Frontal cortex (tissue), 3 donors: ENCODE measurements at regions not wholly inside any gene's neighbourhood (a gene's known extent, or its start where the extent isn't known, plus 50 kb on each side); places are given as distances from the start of the nearest gene placed in this dataset.
A peak's percentile ranks its signal among the peaks of the same experiment; 100 is the strongest.

Source experiments
- DNase-seq, 2 donors: peaks; one replicate each; pipeline ENCODE4 v3.0.0; 2012; ENCODE audit warnings: low spot score in 2 of 2
- FAIRE-seq: peaks from 2 replicates; lab custom pipeline; 2012; peaks lifted over from hg19 to GRCh38; lab: Jason Lieb, UNC
- donor health status: control.
- donor health status: control.
- donor health status: control.

DNA sequence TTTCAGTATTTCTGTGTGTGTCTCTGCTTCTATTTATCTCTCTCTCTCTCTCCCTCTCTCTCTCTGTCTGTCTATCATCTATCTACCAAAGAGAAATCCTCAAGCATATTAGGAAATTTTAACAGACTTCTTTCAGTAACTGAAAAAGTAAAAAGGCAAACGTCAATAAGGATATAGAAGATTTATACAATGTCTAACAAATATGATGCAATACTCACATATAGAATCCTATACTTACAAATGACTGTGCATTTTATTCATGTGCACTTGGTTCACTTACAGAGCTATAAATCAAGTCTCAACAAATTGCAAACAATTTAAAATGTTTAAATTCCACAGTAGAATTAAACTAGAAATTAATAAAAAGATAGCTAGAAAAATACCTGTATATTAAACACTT is 289.0 kb downstream of the PSAT1 start:
- DNase-seq: no peak
- FAIRE-seq: no peak

DNA sequence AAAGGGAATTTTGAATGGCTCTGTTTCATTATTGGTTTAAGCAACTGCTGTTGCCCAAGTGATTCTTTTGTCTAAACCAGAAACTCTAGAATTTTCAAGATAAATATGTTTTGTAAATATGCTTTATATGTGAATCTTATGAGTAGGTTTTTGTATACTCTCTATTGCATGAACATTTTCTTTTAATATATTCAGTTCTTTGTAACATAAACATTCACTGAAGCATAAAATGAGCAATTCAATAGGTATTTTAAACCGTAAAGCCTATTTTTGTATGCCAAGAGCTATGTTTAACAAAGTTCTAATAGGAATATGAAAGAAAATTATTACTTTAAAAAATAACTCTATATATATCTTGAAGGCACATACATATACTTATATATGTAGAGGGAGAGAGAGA is 293.1 kb downstream of the PSAT1 start:
- FAIRE-seq: no peak

DNA sequence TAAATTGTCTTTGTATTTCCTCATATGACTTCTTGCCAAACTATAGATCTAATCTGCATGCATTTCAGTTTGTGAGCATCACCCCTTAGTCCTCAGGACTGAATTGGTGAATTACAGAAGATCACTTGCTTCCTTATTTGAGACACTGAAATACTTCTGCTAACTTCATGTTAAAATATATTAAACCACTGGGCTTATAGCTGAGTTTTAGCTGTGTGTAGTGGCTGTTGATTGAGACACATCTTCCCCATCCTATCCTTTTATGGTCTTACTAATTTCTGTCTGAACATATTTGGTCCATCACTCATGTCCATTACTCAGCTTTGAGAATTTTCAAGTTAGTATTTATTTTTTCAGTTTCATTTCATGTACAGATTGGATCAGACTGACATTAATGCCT is 295.9 kb downstream of the PSAT1 start:
- DNase-seq: no peak

More for the DNA sequence above, 293.1 kb downstream of the PSAT1 start:
- DNase-seq: no peak

DNA sequence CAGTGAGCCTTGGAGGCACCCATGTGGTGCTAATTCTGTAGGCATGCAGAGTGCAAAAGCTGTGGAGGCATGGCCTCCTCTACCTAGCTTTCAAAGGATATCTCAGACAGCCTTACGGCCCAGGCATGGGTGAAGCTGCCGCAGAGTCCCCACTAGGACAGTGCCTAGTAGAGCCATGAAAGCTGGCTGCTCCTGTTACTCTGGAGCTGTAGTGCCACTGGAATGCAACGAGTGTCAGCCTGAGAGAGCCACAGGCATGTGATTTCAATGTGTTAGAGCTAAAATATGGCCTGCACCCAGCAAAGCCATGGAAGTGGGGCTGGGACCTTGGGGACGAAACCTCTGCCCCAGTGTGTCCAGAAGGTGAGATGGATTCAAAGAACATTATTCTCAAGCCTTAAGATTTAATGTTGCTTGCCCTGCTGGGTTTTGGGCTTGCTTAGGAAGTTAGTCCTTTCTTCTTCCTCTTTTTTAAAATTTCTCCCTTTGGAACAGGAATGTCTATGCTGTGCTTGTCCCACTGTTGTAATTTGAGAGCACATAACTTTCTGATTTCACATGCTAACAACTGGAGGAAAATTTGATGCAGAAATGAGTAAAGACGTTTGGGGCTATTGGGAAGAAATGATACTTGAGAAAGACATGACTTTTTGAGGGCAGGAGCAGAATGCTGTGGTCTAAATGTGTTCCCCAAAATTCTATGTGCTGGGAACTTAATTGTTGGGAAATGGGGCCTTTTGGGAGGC is 298.4 kb downstream of the PSAT1 start:
- FAIRE-seq (no peak), DNase-seq (no peak)

More for the DNA sequence above, 295.9 kb downstream of the PSAT1 start:
- no peak for FAIRE-seq

DNA sequence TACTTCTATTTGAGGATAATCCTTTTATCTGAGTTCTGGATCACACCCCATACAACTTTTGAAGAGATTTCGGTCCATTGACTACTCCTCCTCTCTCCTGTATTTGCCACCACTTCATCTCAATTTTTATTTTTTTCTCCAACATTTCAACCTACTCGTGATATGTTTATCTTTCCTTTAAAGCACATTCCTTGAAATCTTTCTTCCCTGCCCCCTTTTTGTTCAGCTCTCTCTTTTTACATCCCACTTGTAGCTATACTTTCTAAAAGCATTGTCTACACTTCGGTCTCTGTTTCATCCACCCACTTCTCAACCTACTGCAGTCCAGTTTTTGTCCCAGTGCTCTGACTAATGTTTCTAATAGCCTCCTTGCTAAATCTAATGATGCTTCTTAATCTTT is 299.4 kb downstream of the PSAT1 start:
- no peak for DNase-seq
- no peak for FAIRE-seq

DNA sequence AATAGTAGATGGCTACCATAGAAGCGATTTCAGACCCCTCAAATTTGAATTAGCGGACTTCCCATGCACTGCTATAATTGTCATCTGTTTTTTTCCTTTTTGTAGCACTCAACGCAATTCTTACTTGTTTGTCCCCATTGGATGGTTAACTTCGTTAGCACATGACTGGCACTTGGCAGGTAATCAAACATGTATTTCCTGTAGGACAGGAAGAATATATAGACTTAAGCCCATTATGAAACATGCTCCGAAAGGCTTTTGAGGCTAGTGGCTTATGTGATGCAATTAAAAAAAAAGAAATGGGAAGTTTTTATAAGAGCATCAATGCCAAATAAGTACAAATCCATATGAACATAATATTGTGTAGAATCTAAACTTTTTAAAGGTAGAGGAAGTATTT is 301.2 kb downstream of the PSAT1 start:
- no peak for FAIRE-seq
- no peak for DNase-seq

DNA sequence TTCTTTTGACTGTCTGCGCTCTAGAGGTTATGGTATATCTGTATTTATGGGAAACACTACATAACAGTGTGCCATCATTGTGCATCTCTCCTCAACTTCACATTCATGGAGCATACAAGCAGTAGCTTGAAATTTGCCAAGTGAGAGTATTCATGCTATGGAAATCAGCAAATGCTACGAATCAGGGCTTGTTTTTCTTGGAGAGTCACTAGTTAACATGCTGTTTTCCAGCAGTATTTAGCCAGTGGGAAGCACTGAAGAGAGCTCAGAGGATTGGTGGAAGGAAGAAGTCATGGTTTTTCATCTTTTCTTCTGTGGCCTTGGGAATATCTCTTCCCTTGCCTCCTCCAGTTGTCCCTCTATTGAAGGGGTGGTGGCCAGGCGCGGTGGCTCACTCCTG is 303.0 kb downstream of the PSAT1 start:
- DNase-seq (no peak), FAIRE-seq (no peak)

DNA sequence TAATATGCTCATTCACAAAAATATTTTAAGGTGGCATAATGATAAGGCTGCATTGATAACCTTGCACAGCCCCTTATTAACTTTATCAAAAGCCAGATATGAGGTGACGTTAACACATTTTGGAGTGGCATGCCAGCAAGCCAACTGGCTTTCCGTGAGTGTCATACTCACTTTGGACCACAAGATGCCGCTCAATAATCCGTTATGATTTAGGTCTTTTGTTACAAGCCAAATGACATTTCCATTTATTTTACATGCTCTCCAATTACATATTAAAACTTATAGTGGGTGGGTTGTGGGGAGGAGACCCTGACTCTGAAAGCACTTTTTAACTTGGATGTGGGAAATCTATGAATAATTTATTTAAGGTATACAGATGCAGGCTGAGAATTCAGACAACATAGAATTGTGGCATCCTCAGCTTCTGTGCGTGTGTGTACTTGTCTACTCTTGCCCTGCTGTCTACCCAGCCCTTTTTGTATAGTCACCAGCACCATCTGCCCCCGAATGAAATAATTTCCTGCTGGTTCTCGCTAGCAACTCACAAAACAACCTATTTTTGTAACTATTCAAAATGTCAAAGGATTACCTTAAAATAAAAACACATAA is 305.1 kb downstream of the PSAT1 start:
- DNase-seq: peak in 1 of 2 donors; percentile 9
- peak; percentile 13 for FAIRE-seq

DNA sequence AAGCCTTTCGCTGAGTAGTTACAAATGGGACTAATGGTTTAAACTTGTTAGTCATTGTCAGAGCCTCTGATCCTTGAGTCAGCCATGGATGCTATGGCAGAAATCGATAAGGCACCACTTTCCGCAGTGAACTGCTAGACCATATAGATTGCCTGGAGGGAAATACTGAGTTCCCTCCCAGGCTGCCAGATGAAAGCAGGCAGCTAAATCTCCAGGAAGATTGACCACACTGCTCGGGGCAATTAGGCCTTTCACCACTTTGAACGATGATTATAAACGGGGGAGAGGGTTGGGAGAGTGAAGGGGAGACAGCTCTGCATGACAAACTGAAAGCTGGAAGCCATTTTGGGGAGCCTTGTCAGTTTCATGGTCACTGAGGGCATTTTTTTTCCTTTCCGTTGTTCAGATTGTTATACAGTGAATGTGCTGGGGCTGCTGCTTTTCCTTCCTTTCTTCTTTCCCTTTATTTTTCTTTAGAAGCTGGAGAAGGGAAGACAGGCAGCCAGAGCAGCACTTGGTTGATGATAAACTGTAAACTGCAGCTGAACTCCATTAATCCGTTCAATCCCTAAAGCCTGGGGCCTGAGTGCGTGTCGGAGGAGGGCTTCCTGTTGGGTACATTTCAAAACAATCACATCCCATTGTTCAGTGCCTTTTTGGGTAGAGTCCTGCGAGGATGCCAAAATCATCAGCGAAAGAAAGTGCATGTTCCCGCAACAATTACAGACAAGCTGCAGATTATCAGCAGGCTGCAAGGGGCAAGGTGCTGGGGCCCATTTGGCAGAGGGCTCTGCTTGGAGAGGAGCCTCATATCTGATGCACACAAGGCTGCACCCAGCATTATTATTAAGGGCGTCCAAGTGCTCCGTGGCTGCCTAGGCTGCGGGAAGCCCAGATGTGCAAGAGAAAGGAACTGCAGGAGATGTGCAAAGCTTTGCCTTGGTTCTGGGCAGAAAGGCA is 308.4 kb downstream of the PSAT1 start:
- DNase-seq (no peak), FAIRE-seq (no peak)

DNA sequence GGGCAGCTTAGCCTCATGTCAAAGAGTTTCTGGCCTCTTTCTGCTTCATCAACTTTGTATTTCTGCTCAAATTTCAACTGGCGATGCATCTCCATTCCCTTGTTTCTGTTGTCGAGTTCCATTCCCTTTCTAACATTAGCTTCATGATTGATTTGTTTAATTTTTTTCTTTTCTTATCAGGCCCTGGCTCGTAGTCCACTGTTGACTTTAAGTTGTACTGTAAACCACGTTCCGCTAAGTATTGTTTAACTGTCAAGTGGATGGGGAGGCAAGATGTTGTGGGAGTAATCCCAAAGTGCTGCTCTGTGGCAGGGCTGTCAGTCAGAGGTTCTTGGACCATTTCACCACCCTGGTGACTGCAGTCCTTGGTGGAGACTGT is 309.1 kb downstream of the PSAT1 start:
- FAIRE-seq (no peak), DNase-seq (no peak)

DNA sequence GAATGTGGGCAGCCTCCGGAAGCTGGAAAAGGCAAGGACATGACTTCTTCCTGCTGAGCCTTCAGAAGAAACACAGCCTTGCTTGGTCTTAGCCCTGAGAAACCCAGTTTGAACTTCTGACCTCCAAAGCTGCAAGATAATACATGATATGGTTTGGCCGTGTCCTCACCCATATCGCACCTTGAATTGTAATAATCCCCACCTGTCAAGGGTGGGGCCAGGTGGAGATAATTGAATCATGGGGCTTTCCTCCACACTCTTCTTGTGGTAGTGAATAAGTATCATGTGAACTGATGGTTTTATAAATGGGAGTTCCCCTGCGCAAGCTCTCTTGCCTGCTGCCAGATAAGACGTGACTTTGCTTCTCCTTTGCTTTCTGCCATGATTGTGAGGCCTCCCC is 310.9 kb downstream of the PSAT1 start:
- DNase-seq (no peak), FAIRE-seq (no peak)

DNA sequence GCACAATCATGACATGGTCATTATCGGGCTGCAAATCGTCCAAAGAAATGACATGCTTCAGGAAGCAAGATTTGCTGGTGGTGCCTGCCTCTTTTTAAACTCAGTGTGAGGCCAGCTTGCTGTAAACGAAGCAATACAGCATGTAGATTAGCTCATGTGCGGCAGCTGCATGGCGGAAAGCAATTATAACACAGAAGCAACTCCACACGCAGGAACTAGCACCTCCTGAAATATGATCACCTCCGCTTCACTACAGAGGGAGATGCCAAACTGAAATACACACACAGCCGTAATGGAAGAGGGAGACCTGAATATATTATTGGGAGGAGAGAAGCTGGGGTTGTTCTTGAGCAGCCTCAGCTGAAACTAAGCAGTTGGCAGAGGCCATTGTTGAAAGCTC is 312.5 kb downstream of the PSAT1 start:
- FAIRE-seq (no peak), DNase-seq (no peak)

DNA sequence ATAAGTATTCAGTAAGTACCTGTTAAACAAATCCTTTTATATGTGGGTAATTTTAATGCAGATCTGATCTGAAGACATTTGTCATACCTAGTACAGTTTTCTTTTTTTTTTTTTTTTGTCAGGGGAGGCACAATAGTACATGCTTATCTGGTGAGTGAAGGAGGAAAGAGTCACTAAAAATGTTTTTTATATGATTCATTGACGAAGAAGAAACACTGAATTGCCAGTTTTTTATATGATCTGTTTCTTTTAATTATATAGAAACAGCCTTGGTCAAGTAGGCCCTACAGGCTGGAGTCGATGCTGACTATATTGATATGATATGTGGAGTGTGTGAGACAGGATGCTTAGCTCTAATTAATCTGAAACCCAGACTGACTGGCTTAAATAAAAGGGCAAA is 315.2 kb downstream of the PSAT1 start:
- DNase-seq (no peak), FAIRE-seq (no peak)

DNA sequence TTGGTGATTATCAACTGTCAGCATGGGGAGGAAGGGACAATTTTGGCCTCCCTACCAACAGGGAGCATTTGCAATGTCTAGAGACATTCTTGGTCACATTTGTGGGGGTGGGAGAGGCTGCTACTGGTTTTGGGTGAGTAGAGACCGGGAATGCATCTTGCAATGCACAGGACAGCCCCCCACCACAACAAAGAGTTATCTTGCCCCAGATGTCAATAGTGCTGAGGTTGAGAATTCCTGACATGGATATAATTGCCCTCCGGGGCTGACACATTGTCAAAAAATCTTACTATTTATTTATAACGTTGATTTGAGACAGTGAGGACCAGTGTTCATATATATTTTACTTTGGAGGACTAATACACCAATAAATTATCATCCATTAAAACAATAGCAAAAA is 316.1 kb downstream of the PSAT1 start:
- DNase-seq (no peak), FAIRE-seq (no peak)

DNA sequence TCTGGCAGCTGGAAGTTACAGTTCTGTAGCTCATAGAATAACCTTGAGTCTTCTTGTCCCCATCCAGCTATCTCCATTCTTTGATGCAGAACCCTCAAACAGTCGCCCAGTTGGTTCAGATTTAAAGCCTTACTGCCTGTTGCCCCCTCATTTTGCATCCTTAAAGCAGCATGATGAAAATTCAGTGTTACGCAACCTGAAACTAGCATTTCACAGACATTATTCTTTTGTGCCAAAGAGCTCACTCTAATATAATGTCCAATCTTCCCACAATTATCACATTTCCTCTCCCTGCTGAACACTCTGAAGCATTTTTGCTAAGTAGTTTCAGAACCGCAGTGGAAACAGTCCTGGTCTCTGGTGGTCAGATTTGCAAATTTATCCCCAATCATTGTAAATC is 318.0 kb downstream of the PSAT1 start:
- FAIRE-seq: no peak
- DNase-seq: no peak

DNA sequence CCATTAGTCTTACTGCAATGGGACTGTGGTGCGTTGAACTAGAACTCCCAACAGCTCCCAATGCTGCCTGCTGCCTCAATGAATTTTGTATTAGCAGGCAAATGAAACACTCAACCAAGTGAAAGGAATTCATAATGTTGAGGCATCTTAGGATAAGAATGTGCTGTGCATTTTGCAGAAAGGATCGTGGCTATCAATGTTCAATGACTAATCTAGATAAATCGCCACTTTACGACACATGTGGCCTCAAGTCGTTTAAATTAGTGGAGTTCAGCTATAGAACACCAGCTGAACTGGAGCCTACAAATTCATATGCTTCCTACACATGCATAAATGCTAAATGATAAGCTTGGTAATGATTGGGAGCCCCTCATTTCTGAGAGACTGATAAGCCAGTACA is 318.4 kb downstream of the PSAT1 start:
- DNase-seq: no peak
- FAIRE-seq: no peak

DNA sequence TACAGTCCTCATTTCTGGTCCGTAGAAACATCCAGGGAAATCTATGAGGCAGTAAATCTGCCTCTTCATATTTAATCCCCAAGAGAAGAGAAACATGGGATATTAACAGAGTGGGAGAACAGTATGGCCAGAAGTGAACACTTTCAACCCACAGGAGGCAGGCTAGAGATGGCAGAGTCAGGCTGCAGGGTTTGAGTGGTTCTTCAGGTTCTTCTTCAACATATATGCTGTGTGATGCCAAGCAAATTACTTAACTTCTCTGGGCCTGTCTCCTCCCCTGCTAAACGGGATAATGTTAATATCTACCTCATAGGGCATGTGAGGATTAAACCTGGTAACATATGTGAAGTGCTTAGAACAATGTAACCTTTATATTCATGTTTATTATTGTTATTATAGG is 321.8 kb downstream of the PSAT1 start:
- no peak for FAIRE-seq
- DNase-seq: no peak

DNA sequence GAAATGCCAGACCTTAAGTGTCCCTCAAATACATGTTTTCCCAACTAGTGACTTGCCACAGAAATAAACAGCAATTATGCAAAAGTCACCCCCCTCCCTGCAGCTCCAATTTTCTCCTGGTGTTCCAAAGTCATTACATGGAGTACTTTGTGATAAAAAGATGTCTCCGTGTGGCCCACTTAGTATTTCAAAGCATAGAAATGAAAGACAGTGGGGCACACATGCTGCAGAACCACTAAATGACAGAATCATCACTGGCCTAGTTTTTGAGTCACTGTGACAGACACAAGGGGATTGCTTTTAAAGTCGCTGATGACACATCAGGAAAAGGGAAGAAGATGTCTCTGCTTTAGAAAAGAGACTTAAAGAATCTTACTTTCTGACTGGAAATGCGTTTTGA is 323.4 kb downstream of the PSAT1 start:
- FAIRE-seq (no peak), DNase-seq (no peak)

DNA sequence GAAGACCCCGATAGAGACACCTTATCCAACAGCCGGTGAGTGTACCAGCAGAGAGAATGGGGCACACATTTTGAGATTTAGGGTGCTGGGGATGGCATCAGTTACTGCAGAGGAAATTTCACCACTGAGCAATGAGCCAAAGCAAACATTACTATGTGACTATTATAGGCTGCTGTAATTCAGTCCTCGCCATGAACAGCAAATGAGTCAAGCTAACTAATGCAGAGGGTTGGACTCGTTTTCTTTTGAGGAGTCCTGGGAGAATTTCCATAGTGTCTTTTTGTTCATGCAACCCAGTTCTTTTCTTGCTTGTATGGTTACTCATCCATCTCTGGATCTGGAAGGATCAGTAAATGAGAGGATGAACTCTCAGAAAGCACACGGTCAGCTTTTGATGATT is 323.8 kb downstream of the PSAT1 start:
- DNase-seq (no peak), FAIRE-seq (no peak)

DNA sequence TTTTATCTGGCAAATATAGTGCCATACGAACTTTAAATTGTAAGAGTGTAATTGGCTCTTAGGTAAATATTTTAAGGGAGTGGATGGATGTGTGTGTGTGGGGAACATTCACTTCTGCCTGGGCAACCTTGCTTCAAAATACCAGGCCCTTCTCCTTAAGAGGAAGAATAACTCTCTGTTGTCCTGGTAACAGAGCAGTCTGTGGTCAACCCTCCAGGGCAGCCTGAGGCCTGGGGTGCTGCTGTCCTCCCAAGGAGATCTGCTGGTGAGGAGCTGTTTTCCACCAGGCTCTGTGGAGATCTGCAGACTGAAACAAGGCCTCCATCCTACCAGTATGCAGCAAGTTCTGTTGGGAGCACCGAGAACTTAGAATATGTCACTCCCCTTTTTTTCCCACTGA is 325.2 kb downstream of the PSAT1 start:
- FAIRE-seq (no peak), DNase-seq (peak in 1 of 2 donors; percentile 1)

DNA sequence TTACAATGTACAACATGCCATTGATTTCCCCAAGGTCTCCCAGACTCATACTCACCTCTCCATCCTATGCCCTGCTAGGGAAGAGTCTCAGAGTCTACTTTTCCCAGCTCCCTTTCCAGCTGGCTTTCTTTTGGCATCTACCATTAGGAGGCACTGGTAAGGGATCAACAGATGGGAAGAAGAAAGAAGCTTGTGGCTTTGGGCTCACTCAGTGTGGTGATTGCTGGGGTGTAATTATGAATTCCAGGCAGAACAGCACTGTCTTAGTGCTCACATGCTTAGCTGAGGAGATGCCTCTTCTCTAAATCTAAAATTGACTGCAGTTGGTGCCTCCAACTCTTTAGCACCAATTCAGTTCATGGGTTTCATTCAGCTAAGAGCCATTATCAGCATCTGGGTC is 330.0 kb downstream of the PSAT1 start:
- FAIRE-seq: no peak
- DNase-seq: no peak
